Ramos (cell line): ENCODE measurements at regions not wholly inside any gene's neighbourhood (a gene's known extent, or its start where the extent isn't known, plus 50 kb on each side); places are given as distances from the start of the nearest gene placed in this dataset.
"Not testable (repeated sequence)": the region's sequence is repeated elsewhere in the genome, so short reads cannot be mapped to it uniquely, and the experiment has no call there.

ENCODE experiments used
- in situ Hi-C: fragments of 300-500 bp; cut with MboI; formaldehyde crosslinking; loops from one replicate; pipeline ENCODE4 v1.14.3; 2022; ENCODE audit warnings: low sequenced_read_pairs; ENCODE audit not compliant: unreplicated experiment

DNA sequence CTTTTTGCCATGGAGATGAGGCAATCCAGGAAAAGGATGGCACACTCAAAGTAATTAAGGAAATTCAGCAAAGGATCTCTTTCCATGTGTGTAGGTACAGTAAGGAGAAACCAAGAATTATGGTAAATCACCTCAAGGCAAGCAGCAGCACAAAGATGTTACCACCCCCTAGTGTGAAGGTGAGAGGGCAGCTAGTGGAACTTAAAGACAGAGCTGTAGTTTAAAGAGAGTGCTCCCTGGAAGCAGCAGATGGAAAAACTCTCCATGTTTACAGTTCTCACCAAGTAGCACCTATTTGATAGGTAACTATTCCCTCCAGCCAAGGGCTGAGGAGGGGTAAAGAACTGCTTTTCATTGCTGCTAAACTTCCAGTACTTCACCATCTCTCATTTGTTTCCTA lies 860.4 kb upstream of the CRIM1 start:
- in situ Hi-C loops = no loop called here

DNA sequence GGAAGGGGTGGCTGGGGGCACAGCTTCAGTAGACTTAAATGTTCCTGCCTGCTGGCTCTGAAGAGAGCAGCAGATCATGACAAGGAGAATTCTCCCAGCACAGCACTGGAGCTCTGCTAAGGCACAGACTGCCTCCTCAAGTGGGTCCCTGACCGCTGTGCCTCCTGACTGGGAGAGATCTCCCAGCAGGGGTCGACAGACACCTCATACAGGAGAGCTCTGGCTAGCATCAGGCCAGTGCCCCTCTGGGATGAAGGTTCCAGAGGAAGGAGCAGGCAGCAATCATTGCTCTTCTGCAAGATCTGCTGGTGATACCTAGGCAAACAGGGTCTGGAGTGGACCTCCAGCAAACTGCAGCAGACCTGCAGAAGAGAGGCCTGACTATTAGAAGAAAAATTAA lies 877.5 kb upstream of the CRIM1 start:
- in situ Hi-C loops = not testable (repeated sequence)

DNA sequence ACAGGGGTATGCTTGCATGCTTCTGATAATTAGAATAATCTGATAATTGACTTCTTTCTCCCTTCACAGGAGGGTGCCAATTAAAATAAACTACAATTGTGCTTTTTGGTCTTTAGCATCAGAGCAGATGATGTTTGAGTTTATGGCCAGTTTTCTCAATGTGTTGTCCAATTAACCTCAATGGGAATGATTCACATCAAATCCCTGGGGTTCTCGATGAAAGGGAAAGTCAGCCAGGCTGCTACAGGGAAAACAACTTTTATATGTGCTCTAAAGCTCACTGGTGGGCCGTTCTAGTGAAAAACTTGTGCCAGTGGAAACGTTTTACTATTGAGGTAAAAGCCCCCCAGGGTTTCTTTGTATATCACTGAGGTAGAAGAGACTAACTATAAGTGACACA lies 887.3 kb upstream of the CRIM1 start:
- in situ Hi-C loops = no loop called here

DNA sequence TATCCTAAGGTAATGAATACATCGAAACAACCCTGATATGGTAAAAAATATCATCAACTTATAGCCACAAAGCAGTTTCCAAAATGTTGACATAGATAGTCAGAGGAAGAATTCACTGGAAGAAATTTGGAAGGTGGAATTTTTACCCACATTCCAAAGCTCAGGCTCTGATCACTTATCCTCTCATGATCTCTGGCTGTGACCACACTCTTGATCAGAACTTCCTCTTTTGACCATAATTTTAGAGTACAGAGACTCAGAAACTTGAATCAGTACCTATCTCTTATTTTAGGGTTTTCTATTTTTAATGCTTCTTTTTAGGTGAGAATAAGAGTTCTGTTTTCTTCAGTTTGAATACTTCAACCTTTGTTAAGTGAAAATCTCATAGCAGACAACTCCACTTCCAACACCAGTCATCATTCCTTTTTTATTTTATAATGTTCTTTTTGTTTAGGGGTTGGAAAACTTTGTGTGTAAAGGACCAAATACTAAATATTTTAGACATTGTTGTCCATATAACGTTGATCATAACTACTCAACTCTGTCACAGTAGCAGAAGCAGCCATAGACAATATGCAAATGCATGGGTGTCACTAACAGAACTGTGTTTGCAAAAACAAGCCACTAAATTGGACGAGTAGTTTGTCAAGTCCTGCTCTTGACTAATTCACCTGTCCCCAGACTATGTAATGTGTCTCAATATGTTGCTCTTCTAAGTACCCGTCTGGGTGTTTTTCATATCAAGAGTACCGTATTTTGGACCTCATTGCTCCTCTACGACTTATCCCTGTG lies 891.6 kb upstream of the CRIM1 start:
- in situ Hi-C loops = no loop called here

DNA sequence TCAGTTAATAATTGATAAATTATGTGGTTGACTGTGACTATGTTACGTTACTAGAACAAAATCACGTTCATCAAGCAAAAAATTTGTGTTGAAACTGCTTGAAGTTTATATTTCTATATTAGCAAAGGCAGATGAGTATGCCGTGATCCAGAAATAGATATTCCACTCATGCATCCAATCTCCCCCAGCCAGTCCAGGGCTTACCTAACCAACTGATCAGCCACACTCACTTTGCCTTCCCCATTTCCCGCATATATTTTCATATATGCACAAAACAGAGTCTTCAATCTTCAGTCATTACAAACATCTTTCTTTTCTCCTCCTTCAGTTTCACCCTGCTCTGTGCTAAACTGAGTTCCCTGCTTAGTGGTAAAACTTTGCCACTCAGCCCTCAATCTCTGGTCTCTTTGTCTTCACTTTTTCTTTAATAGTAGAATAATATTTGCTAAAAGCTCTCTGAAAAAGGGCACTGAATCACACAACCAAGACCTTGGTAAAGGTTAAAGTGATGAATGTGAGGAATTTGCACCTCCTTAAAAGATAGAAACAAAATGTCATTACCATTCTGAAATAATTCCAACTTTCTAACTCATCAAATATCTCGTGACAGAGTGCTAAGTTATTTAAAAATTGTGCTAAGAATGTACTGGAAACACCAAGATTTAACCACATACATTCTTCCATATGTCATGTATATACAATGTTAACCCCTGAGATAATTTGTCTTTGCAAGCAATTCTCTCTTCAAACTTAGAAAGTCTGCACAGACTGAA lies 893.2 kb upstream of the CRIM1 start:
- in situ Hi-C loops = no loop called here

DNA sequence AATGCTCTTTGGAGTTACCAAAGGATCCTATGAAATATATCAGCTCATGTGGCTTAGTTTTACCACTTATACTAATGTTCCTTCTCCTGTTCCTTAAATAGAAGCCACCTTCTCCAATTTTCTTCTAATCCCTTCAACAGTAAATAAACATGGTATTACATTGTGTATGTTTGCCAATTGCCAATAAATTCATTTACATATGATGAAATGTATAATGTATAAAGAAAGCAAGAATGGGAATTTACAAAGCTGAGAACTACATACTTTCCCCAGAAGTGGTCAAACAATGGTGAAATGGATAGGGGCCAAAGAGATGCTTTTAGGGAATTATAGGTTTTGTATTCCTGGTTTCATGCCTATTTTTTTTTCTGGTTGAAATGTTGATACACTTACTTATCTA lies 894.2 kb upstream of the CRIM1 start:
- in situ Hi-C loops = no loop called here

DNA sequence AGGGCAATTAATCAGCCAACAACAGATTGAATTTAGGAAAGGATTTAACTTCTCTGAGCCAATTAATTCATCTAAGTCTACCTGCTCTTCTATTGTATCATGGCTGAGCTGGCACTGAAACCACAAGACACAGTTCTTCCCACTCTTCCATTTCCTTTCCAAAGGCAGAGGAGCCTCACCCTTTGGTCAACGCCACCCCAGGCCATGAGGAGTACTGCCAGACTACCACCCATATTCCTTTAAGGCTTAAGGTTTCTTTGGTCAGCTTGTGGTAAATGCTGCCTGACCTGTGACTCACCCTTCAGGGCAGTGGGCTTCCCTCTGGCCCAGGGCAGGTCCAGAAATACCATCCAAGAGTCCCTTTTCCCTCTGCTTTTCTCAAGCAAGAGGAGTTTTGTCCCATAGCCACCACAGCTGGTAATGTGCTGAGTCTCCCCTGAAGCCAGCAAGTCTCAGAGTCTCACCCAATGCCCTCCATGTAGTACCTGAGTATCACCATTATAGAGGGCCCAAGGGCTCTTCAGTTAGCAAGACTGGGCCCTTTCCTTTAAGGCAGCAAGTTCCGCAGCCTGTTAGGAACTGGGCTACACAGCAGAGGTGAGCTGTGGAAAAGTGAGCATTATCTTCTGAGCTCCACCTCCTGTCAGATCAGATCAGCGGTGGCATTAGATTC lies 900.5 kb upstream of the CRIM1 start:
- in situ Hi-C loops = no loop called here

DNA sequence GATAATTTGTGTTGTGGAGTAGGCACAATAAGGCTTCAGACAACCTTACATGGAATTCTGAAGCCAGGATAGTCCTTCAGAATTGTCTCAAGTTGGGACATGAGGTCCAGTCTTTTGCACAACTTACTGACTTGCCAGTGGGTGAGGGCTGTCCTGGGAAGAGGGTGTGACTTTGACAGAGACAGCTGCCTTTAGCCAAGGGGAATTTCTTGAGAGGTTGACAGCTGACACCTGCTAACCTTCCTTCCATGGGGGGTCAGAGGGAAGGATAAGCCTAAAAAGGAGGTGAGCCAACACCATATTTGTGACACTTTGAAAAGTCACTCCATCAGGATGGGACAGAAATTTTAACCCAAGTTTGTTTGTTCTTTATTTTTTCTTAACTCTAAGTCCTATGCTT lies 907.8 kb upstream of the CRIM1 start:
- in situ Hi-C loops = no loop called here

DNA sequence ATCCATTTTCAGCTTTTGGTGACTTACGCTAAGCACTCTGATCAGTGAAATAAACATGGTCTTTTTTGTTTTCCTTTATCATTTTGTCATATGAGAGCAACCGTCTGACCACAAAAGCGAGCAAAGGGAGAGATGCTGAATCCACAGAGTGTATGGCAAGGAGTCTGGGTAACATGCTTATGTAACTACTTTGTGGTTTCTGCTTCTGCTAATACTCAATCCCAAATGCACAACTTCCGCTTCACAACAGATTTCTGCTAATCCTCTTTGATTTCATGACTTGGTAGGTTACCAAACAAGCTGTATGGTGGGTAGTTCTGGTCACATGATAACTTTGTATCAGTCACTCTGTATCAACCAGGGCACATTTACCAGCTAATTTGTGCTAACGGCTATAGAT lies 908.4 kb upstream of the CRIM1 start:
- in situ Hi-C loops = no loop called here

DNA sequence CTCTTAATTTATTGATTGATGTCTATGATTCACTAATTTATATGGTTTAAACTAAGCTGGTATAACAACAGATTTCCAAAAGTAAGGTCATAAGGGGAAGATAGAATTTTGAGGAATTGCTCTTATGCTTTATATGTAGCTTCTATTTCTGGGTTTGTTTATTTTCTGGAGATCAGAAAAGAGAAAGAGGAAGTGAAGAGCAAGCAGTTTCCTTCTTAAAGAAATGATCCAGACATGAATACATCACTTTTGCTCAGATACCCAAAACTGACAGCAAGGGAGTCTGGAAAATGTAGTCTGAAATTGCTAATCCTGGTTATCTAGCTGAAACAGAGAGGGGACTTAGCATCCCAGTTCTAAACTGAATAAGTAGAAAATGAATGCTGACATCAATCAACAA lies 912.5 kb upstream of the CRIM1 start:
- in situ Hi-C loops = no loop called here

DNA sequence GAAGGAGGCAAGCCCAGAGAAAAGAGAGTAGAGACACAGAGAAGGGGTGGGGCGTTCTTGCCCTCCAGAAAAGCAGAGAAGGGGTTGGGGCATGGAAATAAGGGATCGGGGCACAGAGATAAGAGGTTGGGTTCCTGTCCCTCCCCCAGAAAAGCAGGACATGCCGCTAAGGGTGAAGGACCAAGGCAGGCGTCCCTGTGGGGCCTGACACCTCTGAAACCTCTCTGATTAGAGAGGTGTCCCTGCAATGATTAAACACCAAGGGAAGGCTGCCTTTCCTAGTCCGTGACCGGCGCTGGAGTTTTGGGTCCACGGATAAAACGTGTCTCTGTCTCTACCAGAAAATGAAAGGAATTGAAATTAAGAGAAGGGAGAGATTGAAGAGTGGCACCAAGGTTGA lies 914.0 kb upstream of the CRIM1 start:
- in situ Hi-C loops = not testable (repeated sequence)

DNA sequence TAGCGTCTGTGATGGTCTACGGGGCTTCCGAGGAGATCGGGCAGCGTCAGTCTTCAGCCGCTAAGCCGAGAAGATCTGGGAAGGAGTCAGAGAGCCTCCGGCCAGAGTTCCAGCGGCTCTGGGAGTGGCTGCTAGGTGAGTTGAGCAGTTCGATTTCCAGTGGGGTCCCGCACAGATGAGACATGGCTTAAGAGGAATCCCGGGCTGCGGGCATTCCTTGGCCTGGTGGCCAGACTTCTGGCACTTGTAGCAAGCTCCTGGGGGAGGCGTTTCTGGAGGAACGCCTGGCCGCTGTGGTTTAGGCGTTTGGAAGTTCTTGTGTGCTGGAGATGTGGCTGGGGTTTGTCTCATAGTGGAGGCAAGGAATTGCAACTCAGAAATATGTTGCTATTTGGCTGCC lies 915.3 kb upstream of the CRIM1 start:
- in situ Hi-C loops = not testable (repeated sequence)

DNA sequence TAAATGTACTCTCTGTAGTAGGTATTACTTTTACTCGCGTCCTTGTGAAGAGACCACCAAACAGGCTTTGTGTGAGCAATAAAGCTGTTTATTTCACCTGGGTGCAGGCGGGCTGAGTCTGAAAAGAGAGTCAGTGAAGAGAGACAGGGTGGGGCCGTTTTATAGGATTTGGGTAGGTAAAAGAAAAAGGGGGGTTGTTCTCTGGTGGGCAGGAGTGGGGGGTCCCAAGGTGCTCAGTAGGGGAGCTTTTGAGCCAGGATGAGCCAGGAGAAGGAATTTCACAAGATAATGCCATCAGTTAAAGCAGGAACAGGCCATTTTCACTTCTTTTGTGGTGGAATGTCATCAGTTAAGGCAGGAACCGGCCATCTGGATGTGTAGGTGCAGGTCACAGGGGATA lies 918.7 kb upstream of the CRIM1 start:
- in situ Hi-C loops = not testable (repeated sequence)

DNA sequence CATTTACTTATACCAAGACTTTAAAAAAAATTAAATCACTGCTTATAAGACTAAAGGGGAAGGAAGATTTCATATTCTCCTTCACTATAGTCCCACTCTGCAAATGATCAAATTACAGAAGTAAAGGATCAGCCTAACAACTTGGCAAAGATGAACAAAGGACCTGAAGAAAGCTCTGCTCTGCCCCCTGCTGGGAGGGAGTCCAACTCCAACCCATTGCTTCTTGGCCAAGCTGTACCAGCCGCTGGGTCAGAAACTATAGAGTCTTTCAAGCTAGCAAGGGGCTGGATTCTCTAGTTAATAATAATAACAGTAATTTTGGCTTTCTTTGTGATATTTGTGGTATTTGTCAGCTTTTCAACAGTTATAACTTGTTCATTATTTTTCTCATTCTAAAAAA lies 927.0 kb upstream of the CRIM1 start:
- in situ Hi-C loops = no loop called here

DNA sequence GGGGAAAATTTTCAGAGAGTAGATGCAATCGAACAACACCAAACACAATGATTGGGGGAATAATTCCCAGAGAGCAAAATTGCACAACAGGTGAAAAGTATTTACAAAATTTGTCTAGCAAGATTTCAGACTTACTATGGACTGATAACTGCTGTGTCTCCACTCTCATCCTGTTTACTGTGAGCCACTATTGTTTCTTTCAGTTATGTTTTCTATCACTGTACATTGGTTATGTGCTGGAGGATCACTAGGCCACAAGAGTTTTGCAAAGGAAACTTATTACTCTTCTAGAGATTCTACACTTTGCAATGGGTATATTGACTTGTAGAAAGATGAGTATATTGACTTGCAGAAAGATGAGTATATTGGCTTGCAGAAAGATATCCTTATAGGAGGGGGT lies 934.1 kb upstream of the CRIM1 start:
- in situ Hi-C loops = loop anchor here (25.0 kb wide), 1 partner anchor 1309 kb away; no protein-coding TSS in a partner anchor

DNA sequence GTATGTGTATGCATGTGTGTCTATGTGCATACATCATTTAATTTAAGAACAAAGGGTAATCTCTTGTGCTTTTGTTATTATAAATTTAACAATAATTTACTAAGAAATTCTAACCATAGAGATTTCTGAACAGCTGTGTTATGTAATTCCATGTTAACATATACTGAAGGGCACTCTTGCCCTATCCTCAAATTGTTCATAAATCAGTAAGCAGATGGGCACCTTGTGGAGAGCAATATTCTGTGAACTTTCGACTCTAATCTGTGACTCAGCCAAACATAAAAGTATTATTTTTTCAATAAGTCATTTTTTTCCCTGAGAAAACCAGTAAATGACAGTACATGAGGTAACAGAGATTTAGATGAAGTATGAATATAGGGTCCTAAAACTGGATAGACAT lies 938.3 kb upstream of the CRIM1 start:
- in situ Hi-C loops = loop anchor here (25.0 kb wide), 1 partner anchor 1305 kb away; no protein-coding TSS in a partner anchor

DNA sequence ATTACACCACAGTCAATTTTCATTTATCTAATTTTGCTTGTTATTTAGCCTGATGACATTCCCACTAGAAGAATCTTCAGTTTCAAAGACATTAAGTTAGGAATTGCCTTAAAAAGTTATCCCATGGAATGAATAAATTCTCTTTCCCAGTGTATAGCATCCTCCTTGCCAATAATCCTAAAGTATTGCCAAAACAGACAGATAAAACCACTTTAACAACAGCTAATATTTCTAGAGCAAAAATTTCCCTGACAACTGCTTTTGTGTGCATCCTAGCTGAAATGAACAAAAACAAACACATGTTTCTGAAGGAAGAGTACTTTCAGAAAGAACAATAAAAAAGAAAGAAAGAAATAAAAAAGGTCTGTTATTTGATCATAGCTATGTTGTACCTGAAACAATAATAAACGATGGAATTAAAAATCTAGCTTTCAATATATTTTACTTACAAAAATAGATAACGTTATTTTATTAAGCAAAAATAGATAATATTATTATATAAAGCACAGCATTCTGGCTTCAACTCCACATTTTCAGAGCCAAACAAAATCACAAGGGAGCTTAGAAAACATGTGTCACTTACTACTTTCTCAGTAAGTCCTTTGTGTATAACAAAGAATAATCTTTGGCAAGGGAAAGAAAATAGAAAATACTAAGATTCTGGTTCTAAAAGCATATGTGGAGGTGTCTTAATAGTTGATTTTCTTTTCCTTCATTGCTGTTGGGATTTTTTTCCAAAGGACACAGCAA lies 939.0 kb upstream of the CRIM1 start:
- in situ Hi-C loops = loop anchor here (25.0 kb wide), 1 partner anchor 1304 kb away; no protein-coding TSS in a partner anchor

DNA sequence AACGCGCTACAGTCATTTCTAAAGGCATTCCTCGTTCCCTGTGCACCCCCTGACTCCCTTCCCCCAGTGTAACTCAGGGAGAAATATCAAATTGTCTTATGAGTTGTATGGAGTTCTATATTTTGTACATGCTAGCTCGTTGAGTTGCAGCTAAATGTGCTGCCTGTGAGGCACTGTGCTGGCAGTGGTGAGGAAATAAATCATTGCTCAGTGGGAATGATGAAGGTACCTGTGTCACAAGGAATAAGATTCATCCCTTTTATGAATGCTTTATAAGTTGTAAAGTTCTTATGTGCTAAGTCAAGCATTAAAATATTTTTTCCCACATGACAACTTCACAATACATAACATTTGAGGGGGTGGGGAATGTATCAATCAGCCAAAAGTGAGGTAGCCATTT lies 939.6 kb upstream of the CRIM1 start:
- in situ Hi-C loops = loop anchor here (25.0 kb wide), 1 partner anchor 1304 kb away; no protein-coding TSS in a partner anchor

DNA sequence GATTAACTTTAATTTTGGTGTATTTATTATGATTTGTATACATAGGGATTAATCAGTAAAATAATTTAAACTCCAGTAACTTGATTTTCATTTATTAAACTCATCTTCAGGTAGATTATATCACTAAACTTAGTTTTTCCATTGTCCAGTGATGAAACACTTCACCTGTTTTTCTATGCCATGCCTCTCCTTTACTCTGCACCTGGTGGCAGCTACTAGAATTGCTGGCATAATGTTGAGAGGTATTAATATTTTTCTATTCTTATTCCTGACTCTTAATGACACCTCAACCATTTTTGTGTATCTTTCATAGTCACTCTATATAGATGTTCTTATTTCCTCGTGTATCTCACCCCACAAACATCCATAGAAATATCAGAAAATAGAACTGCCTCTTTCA lies 940.3 kb upstream of the CRIM1 start:
- in situ Hi-C loops = loop anchor here (25.0 kb wide), 1 partner anchor 1303 kb away; no protein-coding TSS in a partner anchor

DNA sequence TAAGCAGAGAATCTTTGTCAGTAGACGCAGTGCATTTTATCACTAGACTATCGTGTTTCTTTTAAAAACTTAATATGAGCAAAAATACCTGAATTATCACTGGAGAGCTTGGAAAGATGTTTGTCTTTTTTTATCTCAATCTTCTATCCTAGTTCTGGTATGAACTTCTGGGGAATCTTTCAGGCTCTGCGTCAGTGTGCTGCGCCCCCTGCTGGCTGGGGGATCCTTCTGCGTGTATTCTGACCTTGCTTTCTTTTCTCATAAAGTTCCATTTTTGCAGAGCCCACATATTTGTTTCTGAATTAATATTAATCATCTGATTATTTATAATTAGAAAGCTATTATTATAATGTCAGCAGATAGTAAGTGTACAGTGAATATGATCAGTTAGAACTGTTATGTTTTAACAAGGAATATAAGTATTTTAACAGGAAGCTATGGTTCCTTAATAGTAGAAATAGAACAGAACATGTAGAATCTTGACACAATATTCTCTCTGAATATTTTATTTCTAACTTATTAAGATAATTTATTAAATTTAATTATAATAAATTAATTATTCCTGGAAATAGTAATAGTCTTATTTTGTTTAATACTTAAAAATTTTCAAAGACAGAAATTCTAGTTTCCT lies 945.0 kb upstream of the CRIM1 start:
- in situ Hi-C loops = loop anchor here (25.0 kb wide), 1 partner anchor 1298 kb away; no protein-coding TSS in a partner anchor
